ENCODE measurements at regions not wholly inside any gene's neighbourhood (a gene's known extent, or its start where the extent isn't known, plus 50 kb on each side); places are given as distances from the start of the nearest gene placed in this dataset.

- 79 to 83% methylated on average over 2 of the region's 2 CpGs for WGBS, 2 experiments (ENCODE audit: insufficient coverage in 1 of 2, insufficient read length in 1 of 2)
- Histone ChIP-seq H3K36me3 (ENCODE audit: control insufficient read depth, insufficient read depth, low read length) (no peaks in the 10 kb centered on the region), H3K4me3 (ENCODE audit: low read length) (no peak overlapping the region), H3K9me3 (ENCODE audit: control insufficient read depth, low read length) (no peaks in the 10 kb centered on the region), H3K27ac (ENCODE audit: low read depth, low read length) (no peak overlapping the region), H3K27me3 (ENCODE audit: control insufficient read depth, insufficient read depth, low read length, poor library complexity, severe bottlenecking) (no peaks in the 10 kb centered on the region), H3K9ac (ENCODE audit: extremely low read depth, low read length, poor library complexity, severe bottlenecking) (no peak overlapping the region), H3K4me1 (ENCODE audit: control insufficient read depth, insufficient read depth, low read length) (no peaks in the 10 kb centered on the region)
- DNase-seq, result no peak
- no peak for TF ChIP-seq CTCF (conservative IDR thresholded peaks at IDR 0.05)
- no peaks in the 10 kb centered on the region for H3K9me3 Mint-ChIP-seq
- H3K4me3 Mint-ChIP-seq, result no peak overlapping the region
- no peaks in the 10 kb centered on the region for H3K4me1 Mint-ChIP-seq
- H3K36me3 Mint-ChIP-seq (ENCODE audit: low read depth), result no peaks in the 10 kb centered on the region
- no peak overlapping the region for H3K27ac Mint-ChIP-seq
- no peaks in the 10 kb centered on the region for H3K27me3 Mint-ChIP-seq (ENCODE audit: insufficient read depth)
Measured at GRCh38 chr1:117686907-117687306, 81.1 kb downstream of the TENT5C start.

- Histone ChIP-seq H3K27ac (ENCODE audit: low read depth, low read length) (no peak overlapping the region), H3K4me1 (ENCODE audit: control insufficient read depth, insufficient read depth, low read length) (no peaks in the 10 kb centered on the region), H3K4me3 (ENCODE audit: low read length) (no peak overlapping the region), H3K36me3 (ENCODE audit: control insufficient read depth, insufficient read depth, low read length) (no peaks in the 10 kb centered on the region), H3K27me3 (ENCODE audit: control insufficient read depth, insufficient read depth, low read length, poor library complexity, severe bottlenecking) (no peaks in the 10 kb centered on the region), H3K9ac (ENCODE audit: extremely low read depth, low read length, poor library complexity, severe bottlenecking) (no peak overlapping the region), H3K9me3 (ENCODE audit: control insufficient read depth, low read length) (no peaks in the 10 kb centered on the region)
- DNase-seq, result no peak
- H3K9me3 Mint-ChIP-seq, result no peaks in the 10 kb centered on the region
- H3K36me3 Mint-ChIP-seq (ENCODE audit: low read depth), result no peaks in the 10 kb centered on the region
- peaks cover 2% of the 10 kb centered on the region for H3K27me3 Mint-ChIP-seq (ENCODE audit: insufficient read depth)
- no peak overlapping the region for H3K27ac Mint-ChIP-seq
- 82 to 96% methylated on average over 4 of the region's 4 CpGs for WGBS, 2 experiments (ENCODE audit: insufficient coverage in 1 of 2, insufficient read length in 1 of 2)
- H3K4me3 Mint-ChIP-seq, result no peak overlapping the region
- no peak for TF ChIP-seq CTCF (conservative IDR thresholded peaks at IDR 0.05)
- no peaks in the 10 kb centered on the region for H3K4me1 Mint-ChIP-seq
Measured at GRCh38 chr1:117689997-117690625, 84.3 kb downstream of the TENT5C start.

- no peaks in the 10 kb centered on the region for H3K9me3 Mint-ChIP-seq
- WGBS, 2 experiments (ENCODE audit: insufficient coverage in 1 of 2, insufficient read length in 1 of 2), result 86 to 92% methylated on average over 2 of the region's 2 CpGs
- no peaks in the 10 kb centered on the region for H3K36me3 ChIP-seq (ENCODE audit: control insufficient read depth, insufficient read depth, low read length)
- no peak overlapping the region for H3K9ac ChIP-seq (ENCODE audit: extremely low read depth, low read length, poor library complexity, severe bottlenecking)
- H3K4me1 ChIP-seq (ENCODE audit: control insufficient read depth, insufficient read depth, low read length), result no peaks in the 10 kb centered on the region
- no peak overlapping the region for H3K27ac ChIP-seq (ENCODE audit: low read depth, low read length)
- H3K4me1 Mint-ChIP-seq, result no peaks in the 10 kb centered on the region
- no peak for DNase-seq
- H3K27me3 ChIP-seq (ENCODE audit: control insufficient read depth, insufficient read depth, low read length, poor library complexity, severe bottlenecking), result no peaks in the 10 kb centered on the region
- H3K4me3 Mint-ChIP-seq, result no peak overlapping the region
- no peak for TF ChIP-seq CTCF (conservative IDR thresholded peaks at IDR 0.05)
- H3K27ac Mint-ChIP-seq, result no peak overlapping the region
- H3K9me3 ChIP-seq (ENCODE audit: control insufficient read depth, low read length), result no peaks in the 10 kb centered on the region
- no peaks in the 10 kb centered on the region for H3K36me3 Mint-ChIP-seq (ENCODE audit: low read depth)
- peaks cover 2% of the 10 kb centered on the region for H3K27me3 Mint-ChIP-seq (ENCODE audit: insufficient read depth)
- no peak overlapping the region for H3K4me3 ChIP-seq (ENCODE audit: low read length)
Measured at GRCh38 chr1:117691942-117692341, 86.1 kb downstream of the TENT5C start.
